Left lung (tissue), 4 donors: ENCODE measurements at regions not wholly inside any gene's neighbourhood (a gene's known extent, or its start where the extent isn't known, plus 50 kb on each side); places are given as distances from the start of the nearest gene placed in this dataset.
"Not testable (repeated sequence)": the region's sequence is repeated elsewhere in the genome, so short reads cannot be mapped to it uniquely, and the experiment has no call there.

Experiments
- ATAC-seq: fragments of 200-7000 bp; cut with Tn5 transposase; one replicate; pipeline ENCODE4 v1.9.1; 2020; ENCODE audit warnings: moderate library complexity
- DNase-seq, 4 donors: peaks; one replicate each; pipeline ENCODE4 v3.0.0-alpha.2; 2013 to 2020
- H3K27ac ChIP-seq, 2 donors: fragments of 200-600 bp; sonication (generic) in 1 of 2; one replicate each; pipeline versions ENCODE4 v1.5.0 to v1.8.0; 2020 to 2021
- H3K27me3 ChIP-seq, 2 donors: fragments of 200-600 bp; sonication (generic) in 1 of 2; one replicate each; pipeline versions ENCODE4 v1.5.0 to v1.8.0; 2020 to 2021
- H3K36me3 ChIP-seq, 2 donors: fragments of 200-600 bp; sonication (generic) in 1 of 2; one replicate each; pipeline versions ENCODE4 v1.5.0 to v1.8.0; 2020 to 2021
- H3K4me1 ChIP-seq, 2 donors: fragments of 200-600 bp; one replicate each; pipeline ENCODE4 v1.8.0; 2021
- H3K4me3 ChIP-seq, 2 donors: fragments of 200-600 bp; sonication (generic) in 1 of 2; one replicate each; pipeline versions ENCODE4 v1.5.0 to v1.8.0; 2020 to 2021; ENCODE audit warnings: mild to moderate bottlenecking in 1 of 2
- H3K9me3 ChIP-seq, 2 donors: fragments of 200-600 bp; sonication (generic) in 1 of 2; one replicate each; pipeline versions ENCODE4 v1.5.0 to v1.8.0; 2020 to 2021
- CTCF ChIP-seq, 2 donors: fragments of 200-600 bp; sonication (generic) in 1 of 2; IDR thresholded peaks; one replicate each; pipeline versions ENCODE4 v1.5.0 to v1.8.0; 2021; ENCODE audit warnings: antibody characterized with exemption in 2 of 2
- intact Hi-C, 2 donors: fragments of 100-400 bp; cut with DNase I; formaldehyde crosslinking; loops; one replicate each; pipeline versions ENCODE4 v1.11.2 to v1.14.2; 2022
- donor health status: DM: no; HTN: yes; CAD: no.
- donor health status: DM: no; HTN: no; CAD: no.

GRCh38 chr6:67779876-67780275, 855.2 kb upstream of the ADGRB3 start:
- no peak for DNase-seq

DNA sequence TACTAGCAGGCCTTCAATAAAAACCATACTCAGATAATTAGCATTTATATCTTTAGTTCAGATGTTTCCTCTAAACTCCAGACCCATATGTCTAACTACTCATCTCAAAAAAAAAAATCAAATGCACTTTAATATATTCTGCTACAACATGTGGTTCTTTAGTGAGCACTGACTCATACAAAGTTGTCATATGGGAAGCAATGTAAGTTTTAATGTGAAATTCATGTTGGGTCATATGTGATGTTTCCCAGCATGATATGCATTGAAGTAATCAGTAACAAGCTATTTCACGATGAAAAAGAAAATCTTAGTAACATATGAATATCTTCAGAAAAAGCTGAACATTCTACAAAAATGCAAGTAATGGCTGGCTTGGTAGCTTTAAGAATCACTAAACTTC, 859.7 kb upstream of the ADGRB3 start:
- no peak for TF ChIP-seq CTCF (IDR thresholded peaks at IDR 0.05)
- Histone ChIP-seq H3K27me3 (no peaks in the 10 kb centered on the region), H3K36me3 (no peaks in the 10 kb centered on the region), H3K4me3 (no peak overlapping the region), H3K4me1 (no peaks in the 10 kb centered on the region), H3K27ac (no peak overlapping the region), H3K9me3 (no peaks in the 10 kb centered on the region)
- ATAC-seq (no peak), DNase-seq (no peak)
- intact Hi-C loops = no loop called here

More at GRCh38 chr6:67779876-67780275, 855.2 kb upstream of the ADGRB3 start:
- H3K27me3 ChIP-seq = no peaks in the 10 kb centered on the region
- no peak for TF ChIP-seq CTCF (IDR thresholded peaks at IDR 0.05)
- peaks cover 0 to 1% of the 10 kb centered on the region in 2 donors for H3K9me3 ChIP-seq
- ATAC-seq = no peak
- H3K4me1 ChIP-seq = no peaks in the 10 kb centered on the region
- no peaks in the 10 kb centered on the region for H3K36me3 ChIP-seq
- H3K4me3 ChIP-seq = no peak overlapping the region
- intact Hi-C loops = no loop called here
- no peak overlapping the region for H3K27ac ChIP-seq

- Histone ChIP-seq H3K36me3 (no peaks in the 10 kb centered on the region), H3K4me1 (no peaks in the 10 kb centered on the region), H3K27me3 (no peaks in the 10 kb centered on the region), H3K9me3 (peaks cover 0 to 4% of the 10 kb centered on the region in 2 donors), H3K27ac (no peak overlapping the region), H3K4me3 (no peak overlapping the region)
- TF ChIP-seq CTCF (IDR thresholded peaks at IDR 0.05) = no peak
- DNase-seq (no peak), ATAC-seq (no peak)
- intact Hi-C loops = no loop called here
These were observed 866.1 kb upstream of the ADGRB3 start for GRCh38 chr6:67768972-67769371.

DNA sequence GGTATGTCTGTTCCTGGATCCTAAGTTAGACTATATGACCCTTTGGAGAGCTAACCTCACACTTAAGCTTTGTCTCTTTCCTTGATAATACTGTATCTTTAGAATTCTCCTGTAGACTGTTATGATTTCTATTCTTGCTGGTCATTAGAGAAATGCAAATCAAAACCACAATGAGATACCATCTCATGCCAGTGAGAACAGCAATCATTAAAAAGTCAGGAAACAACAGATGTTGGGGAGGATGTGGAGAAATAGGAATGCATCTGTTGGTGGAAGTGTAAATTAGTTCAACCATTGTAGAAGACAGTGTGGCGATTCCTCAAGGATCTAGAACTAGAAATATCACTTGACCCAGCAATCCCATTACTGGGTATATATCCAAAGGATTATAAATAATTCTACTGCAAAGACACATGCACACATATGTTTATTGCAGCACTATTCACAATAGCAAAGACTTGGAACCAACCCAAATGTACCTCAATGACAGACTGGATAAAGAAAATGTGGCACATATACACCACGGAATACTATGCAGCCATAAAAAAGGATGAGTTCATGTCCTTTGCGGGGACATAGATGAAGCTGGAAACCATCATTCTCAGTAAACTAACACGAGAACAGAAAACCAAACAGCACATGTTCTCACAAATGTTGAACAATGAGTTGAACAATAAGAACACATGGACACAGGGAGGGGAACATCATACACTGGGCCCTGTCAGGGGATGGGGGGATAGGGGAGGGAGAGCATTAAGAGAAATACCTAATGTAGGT, 867.8 kb upstream of the ADGRB3 start:
- H3K4me3 ChIP-seq, intact Hi-C loops, H3K9me3 ChIP-seq, H3K27ac ChIP-seq, H3K4me1 ChIP-seq, H3K27me3 ChIP-seq, H3K36me3 ChIP-seq, DNase-seq, ATAC-seq: not testable (repeated sequence)

GRCh38 chr6:67766057-67766456, 869.0 kb upstream of the ADGRB3 start:
- H3K36me3 ChIP-seq = no peaks in the 10 kb centered on the region
- DNase-seq (no peak), ATAC-seq (no peak)
- TF ChIP-seq CTCF (IDR thresholded peaks at IDR 0.05) = no peak
- intact Hi-C loops = no loop called here
- no peaks in the 10 kb centered on the region for H3K4me1 ChIP-seq
- no peak overlapping the region for H3K27ac ChIP-seq
- no peaks in the 10 kb centered on the region for H3K27me3 ChIP-seq
- no peak overlapping the region for H3K4me3 ChIP-seq
- H3K9me3 ChIP-seq = peaks cover 0 to 4% of the 10 kb centered on the region in 2 donors

GRCh38 chr6:67759001-67759400, 876.1 kb upstream of the ADGRB3 start:
- ATAC-seq (no peak), DNase-seq (no peak)
- no peaks in the 10 kb centered on the region for H3K27me3 ChIP-seq
- no peak for TF ChIP-seq CTCF (IDR thresholded peaks at IDR 0.05)
- H3K4me3 ChIP-seq = no peak overlapping the region
- H3K27ac ChIP-seq = no peak overlapping the region
- H3K9me3 ChIP-seq = peaks cover 0 to 21% of the 10 kb centered on the region in 2 donors
- H3K4me1 ChIP-seq = no peaks in the 10 kb centered on the region
- intact Hi-C loops = no loop called here
- no peaks in the 10 kb centered on the region for H3K36me3 ChIP-seq
